ENCODE measurements at regions not wholly inside any gene's neighbourhood (a gene's known extent, or its start where the extent isn't known, plus 50 kb on each side); places are given as distances from the start of the nearest gene placed in this dataset.

DNA sequence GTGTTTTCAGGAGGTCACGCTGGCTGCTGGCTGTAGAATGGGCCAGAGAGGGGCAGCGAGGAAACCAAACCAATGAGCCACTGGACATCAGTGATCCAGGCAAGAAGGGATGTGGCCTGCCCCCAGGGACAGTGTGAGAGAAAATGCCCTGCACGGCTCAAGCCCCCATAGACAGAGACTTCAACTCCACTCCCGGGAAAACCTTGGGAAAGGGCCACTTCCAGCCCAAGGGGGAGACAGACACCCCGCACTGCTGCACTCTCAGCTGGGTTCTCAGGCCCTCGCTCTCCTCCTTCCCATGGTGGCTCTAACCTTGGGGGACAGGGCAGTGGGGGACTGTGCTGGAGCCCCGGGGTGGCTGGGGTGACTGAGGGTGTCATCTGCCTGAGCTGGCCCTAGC lies 172.0 kb downstream of the KATNAL1 start:
- no peak for TF ChIP-seq CTCF (IDR thresholded peaks at IDR 0.05; ENCODE audit: insufficient read depth, low read depth, low read length)
- TF ChIP-seq EZH2 (IDR thresholded peaks at IDR 0.05; ENCODE audit: insufficient read depth, low read length): no peak

Data from astrocyte (in vitro differentiated cells and primary cell).